ENCODE measurements at regions not wholly inside any gene's neighbourhood (a gene's known extent, or its start where the extent isn't known, plus 50 kb on each side); places are given as distances from the start of the nearest gene placed in this dataset.

DNA sequence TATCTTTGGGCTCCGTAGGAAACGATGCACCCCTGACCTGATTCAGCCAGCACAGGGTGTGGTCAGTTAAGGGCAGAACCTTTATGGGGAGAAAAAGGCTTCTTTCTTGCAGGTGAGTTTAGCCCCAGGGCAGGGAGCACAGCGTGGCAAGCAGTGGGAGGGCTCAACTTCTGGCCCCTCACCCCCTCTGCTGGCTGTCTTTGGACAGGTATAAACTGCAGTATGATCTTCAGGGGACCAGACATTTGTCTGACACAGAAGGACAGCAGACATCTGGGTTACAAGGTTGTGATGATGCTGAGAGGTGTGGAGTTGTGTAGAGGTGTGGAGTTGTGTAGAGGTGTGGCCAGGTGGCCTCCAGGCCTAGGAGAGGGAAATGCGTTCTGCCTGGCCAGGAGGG lies 324.0 kb upstream of the PLET1 start:
- DNase-seq, result no peak

DNA sequence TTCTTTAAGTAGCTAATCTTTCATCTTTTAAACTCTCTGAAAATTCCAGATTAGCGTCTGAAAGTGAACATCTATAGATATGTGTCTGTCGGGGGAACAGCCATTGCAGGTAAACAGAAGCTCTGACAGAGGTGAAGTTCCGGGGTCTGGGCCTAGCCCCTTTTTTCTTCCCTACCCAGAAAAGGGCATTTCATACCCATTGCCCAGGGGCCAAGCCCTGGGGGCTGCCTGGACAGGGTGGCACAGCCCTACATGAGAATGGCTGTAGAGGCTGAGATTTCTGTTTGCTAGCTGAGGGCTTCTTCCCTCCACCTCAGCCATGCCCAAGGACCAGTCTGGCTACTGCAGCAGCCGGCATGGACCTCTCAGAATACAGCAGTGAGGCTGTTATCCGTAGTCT lies 327.0 kb upstream of the PLET1 start:
- DNase-seq, result no peak

DNA sequence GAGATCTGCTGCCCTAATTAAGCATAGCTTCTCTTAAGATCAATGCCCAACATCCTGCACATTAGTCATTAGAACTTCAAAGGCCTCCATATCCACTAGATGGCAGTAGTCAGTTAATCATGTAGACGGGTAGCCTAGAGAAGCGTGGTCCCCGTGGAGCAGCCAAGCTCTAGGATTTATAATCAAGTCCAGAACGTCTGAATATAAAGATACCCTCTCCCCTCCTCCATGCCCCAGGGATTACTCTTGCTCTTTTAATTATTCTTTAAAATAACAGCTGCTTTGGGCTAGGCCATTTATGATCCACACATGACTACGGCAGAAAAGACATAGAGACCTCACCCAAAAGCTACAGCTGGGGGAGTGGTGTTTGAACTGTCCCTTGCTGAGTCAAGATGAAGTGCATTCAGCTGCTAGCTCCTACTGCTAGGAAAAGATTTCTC lies 327.6 kb upstream of the PLET1 start:
- DNase-seq, result peak; percentile 87 to 95 (median 89)

DNA sequence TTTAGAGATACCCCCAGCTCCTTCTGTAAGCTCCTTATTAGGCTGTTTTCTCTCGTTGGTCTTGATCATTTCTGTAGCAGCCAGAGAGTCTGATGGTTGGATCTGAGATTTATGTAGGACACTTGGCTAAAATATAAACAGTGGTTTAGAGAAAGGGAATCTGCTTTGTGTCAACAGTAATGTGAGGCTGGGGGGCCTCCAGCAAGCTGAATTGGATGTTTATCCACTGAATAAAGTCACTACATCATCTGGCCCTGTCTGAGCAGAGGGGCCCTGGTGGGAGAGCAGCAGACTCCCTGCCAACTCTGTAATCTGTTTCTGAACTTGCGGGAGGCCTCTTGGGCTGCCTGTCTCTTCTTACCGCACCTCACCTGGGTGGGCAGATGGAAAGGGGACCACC lies 328.5 kb upstream of the PLET1 start:
- DNase-seq, result peak in 1 of 3 donors; percentile 64

DNA sequence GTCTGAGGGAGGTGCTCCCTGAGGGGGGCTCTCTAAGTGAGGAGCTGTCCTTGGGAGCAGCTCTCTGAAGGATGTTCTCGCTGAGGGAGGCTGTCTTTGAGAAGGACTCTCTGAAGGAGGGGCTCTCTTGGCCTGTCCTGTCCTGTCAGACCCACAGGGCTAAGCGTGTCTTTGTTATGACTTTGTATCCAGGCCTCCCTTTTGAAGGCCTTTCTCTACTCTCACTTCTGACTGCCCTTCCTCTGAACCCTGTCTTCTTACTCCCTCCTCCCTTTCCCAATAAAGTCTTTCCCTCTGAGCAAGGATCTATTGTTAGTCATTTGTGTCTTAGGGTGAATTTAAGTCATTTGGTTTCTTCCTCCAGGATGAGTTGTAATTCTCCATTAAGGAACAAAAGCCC lies 330.1 kb upstream of the PLET1 start:
- peak in 1 of 3 donors; percentile 36 for DNase-seq

DNA sequence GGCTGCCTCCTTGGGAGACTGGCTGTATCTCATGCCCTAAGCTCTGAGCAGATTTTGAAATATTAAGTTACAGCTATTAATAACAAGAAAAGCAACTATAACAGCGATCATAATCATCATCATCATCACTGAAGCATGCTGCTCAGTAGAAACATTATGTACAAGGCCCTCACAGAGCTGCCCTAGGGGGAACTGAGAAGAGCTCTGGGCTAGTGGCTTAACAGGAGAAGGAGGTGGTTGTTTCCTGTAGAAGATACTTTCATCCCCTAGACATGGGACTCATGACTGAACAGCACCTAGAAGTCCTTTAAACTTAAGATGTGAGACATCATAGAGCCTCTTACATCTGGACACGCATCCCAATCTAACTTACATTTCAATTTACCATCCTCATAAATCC lies 332.8 kb upstream of the PLET1 start:
- no peak for DNase-seq

DNA sequence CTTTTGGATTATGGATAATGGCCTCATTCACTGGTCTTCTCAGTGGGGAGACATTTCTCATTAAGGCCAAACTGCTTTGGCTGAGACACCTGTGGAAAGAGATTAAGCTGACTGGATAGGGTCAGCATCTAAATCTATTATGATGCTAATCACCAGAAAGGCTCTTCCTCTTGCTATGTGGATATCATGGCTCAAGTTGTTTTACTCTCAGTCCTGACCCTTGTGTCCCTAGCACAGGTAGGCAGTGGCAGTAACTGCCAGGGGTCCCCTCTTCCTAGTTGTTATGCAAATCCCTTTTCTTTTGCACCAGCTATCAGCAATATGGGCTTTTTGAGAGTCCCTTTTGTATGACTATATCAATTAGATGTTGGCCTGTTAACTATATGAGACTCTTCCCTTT lies 335.7 kb upstream of the PLET1 start:
- DNase-seq, result no peak

DNA sequence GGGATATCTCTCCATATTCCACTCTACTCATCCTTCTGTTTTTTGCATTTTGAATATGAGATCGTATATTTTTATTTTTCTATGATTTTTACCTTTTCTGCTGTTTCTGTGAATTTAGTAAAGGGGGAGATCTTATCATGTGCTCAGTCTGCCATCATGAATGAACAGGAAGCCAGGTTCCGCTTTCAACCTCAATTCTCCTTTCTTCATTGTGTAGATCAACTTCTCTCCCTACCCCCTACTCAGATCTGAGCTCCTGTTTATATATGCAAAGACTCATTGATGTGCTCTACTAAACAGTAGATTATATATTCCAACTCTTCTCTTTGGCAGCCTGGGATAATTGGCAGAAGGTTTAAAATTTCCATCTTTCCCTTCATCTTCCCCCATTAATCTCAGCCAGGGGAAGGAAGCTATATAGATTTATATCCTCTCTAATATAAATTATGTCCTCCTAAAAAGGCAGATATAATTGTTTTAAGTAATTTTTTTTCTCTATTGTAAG lies 336.7 kb upstream of the PLET1 start:
- no peak for DNase-seq

DNA sequence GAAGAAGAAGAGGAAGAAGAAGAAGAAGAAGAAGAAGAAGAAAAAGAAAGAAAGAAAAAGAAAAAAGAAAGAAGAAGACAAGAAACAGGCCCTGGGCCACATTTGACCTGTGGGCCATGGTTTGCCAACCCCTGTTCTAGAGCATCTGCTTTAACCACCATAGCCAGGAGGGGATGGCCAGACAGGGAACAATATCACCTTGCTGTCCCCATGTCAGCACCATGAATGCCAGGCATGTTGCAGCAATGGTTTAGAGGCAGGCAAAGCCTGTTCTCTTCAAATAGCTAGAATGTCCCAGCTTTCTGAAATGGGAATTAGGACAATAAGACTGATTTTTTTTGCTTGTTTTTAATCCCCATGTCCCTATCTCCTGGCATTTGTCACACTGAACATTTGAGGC lies 338.6 kb upstream of the PLET1 start:
- no peak for DNase-seq

DNA sequence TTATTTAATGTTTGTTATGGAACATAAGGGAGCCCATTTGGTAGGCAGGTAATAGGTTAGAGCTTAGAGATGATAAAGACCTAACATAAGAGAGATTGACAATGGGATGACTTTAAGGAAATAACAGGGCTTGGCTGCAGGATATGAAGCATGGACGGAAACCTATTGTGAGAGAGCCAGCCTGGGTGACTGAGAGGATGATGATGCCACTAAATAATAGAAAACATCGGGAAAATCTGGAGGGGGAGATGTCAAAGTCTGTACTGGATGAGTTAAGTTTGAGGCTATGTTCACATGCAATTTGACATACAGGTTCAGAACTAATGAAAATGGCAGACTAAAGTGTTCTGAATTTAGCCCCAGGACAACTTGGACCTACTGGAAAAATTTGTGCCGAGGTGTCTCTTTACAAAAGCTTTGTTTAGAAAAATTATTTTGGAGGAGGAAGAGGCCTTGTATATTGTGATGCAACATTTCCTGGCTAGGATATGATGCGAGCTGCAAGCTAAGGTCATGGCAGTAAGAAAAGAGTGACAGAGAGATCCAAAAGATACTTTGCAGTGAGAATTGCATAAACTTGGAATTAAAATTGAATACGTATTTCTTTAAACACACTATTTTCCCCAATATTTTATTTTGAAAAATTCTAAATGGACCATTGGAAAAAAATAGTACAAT lies 339.3 kb upstream of the PLET1 start:
- DNase-seq, result no peak

DNA sequence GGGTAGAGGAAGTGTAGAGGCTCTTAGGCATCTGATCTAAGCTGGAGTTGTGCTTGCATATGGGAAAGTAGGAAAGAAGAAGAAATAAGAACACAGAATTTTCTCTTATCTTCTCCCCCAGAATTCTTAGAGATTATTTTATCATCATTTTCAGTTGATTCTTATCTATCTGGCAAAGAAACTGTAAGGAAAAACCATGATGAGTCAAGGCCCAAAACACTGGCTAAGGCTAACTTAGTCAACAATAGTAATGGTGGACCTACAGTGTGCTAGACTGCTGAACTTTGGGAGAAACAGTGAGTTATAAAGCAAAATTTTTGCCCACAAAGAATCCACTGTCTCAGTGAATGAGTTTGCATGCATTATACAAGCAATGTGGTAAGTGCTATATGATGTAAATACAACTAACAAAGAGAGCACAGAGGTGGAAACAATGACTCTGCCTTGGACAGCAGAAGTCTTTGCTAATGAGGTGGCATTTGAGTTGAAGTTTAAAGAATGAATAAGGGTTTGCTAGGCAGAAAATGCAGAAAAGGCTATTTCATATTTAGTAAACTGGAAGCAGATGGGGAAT lies 344.5 kb upstream of the PLET1 start:
- no peak for DNase-seq

DNA sequence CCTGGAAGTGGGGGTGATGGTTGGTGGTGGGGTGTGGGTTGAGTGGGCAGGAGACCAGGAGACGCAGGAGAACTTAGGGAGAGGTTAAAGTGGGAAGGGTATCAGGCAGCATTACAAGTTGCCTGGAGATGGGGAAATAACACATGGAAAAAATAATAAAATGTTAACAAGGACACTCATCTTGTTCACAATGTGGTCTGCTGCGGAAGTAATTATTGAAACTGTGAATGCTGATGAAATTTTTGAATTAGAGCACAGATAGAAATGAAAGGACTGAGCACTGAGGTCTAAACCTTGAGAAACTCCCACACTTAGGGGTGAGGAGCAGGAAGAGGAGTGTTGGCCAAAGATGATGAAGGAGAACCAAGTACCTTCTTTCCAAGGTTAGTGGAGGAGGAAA lies 346.0 kb upstream of the PLET1 start:
- DNase-seq, result no peak

DNA sequence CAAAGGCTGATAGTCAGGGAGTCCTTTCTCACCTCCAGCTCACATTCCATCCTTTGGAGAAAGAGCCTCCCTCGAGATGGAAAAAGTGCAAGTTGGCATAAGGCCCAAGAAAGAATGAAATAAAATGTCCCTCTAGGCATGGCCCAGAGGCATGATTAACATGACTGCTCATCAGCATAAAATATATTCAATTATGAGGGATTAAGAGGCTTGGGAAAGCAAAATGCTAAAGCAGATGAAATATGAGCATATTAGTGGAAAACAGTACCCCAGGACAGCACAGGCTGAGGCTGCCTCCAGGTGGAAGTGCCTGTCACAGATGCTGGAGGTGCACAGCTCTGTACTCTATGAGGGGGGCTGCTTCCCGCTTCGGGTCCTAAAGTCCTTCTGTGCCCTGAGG lies 347.8 kb upstream of the PLET1 start:
- DNase-seq, result no peak

DNA sequence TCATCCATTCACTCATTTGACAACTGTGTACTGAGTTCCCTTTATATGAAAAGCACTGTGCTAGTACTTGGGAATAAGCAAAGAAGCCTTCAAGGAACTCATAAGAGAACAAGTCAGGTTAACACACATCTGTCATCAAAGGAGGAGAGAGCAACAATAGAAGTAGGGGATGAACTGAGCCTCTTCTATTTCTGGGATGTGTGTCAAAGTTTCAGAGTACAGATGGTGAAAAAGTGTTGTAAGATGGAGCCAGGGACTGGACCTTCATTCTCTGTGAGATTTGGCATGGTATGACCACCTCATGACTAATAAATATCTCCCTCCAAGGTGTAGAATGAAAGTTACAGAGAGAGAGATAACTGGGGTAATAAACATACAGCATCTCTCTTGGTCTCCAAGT lies 349.8 kb upstream of the PLET1 start:
- no peak for DNase-seq

DNA sequence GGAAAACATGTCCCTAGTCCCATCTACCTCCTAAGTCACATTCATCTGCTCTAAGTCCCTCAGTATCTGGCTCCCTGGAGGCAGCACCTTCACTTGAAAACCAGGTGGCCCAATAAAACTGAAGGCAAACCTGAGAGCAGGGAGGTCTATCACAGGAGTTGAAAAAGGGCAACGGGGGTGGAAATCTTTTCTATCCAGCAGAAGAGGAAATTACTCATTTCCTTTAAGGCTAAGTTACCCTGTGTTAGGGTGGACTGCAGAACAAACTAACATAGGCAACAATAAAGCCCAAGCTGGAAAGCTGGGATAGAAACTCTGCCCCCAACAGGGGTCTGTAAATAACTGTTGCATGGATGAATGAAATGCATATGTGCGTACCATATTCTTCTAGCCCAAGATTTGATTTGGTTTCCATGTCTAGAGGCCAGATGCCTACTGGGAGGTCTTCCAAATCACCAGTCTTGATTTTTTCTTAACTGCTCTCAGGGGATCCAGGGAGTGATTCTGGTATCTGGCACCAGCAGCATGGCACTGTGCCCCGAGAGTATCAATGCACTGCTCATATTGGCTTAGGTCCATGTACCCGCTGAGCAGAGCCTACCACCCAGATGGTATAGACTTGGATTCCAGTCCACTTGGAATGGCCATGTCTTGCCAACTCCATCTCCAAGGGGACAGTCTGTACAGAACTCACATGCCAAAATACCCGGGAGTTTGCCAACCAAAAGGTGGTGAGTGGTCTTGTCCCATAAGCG lies 350.0 kb upstream of the NCAM1 start:
- DNase-seq, result no peak

DNA sequence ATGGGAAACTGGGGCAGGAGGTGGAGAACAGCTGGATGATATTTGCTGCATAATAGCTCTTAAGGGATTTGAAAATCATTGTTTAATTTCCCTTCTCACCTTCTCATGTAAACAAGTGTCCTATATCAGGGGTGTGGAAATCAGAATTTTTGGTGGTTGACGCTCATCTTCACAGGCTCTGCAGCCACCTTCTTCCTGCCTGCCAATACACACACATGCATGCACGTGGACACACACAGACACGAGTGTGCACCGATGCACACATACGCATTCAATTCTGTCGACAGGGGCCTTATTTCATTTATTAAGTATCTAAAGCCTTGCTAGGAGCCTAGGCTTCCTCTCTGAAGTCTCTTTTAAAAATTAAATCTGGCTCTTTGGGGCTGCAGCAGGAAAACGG lies 349.4 kb upstream of the NCAM1 start:
- DNase-seq, result peak in 1 of 3 donors; percentile 67

DNA sequence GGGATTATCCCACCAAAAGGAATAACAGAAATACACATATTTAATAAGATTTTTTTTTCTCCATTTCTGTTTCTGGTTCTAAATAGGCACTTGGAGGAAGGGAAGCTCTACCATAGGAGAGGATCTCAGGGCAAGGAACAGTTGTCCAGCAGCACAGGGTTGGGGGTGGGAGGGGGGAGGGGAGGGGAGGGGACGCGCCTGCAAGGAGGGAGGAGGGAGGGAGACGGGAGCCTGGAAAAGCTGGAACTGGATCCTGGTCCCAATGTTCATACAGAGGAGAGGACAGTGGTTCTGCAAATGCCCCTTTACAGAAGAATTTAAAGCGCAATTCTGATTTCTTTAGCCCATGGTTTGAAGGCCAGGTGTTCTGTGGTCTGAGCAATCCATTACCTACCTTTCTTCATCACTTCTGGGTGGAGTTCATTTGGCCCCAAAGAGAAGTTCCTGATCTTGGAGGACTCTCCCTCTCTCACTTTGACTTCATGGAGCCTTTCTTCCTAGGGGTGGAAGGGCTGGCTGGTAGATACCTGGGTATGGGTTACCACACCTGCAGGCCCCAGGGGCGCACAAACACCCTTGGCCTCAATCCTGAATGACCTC lies 348.9 kb upstream of the NCAM1 start:
- DNase-seq, result peak in 2 of 3 donors; percentile 62 to 79

DNA sequence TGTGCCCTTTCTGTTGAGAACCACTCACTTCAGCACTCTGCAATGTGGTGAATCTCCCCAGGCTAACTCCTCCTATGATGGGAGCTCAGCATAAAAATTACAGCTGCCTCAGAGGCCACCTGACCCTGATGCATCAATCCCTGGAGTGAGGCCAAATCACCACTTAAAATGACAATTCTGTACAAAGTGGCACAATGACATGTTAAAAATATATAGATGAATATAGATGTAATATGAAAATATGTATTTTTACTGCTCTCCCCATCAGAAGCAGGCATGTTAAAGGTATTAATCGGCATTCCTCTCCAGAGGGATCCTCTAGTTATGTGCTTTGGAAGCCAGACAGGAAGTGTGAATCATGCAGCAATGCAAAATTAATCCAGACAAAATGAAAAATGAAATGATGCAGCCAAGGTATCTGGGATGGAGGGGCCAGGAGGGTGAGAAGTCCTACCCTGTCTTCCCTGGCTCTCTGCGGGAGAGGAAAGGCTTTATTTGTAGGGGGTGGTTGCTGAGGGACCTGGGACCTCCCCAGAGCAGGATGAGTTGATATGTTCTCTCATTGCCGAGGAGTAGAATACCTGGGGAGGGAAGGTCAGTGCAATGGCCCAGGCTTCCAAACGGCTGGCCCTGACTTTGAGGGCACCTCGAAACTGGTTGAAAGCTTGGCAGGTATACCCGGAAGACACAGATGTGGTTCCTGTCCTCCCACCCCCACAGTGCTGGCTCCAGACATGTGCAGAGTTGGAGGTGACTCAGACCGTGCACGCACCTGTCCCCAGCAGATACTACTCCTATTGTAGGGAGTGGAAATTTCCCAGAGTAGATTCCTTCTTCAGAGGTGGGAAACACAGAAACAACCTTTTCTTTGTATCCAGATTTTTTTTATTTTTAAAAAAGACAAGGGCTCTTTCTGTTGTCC lies 347.9 kb upstream of the NCAM1 start:
- peak; percentile 66 to 83 (median 73) for DNase-seq

DNA sequence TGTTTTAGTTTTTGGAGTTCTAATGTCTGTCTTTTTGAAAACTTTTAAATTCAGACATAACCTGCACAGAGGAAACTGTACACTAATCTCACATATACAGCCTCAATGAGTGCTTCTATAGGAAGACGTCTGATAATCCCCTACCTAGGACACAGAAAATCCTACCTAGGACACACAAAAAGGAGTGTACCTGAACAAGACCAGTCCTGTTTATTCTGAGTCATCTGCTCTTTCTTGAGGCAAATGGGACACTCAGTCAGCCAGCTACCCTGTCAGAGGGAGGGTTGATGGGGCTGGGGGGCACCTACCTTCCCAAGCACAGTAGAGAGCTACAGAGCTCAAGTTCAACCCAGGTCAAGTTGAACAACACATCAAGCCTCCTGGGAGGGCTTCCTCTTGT lies 346.6 kb upstream of the NCAM1 start:
- no peak for DNase-seq

DNA sequence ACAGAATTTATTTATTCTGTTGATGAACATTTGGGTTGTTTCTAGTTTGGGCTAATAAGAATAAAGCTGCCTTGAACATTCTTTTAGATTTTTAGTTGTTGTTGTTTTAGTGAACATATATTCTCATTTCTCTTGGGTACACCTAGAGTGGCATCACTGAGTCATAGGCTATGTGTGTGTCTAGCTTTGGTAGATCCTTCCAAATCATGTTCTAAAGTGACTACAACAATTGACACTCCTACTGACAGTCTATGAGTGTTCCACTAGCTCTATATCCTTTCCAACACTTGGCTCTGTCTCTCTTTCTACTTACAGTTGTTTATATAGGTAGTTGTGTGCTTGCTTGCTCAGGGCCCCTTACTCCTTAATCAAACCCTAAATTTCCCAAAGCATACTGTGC lies 346.0 kb upstream of the NCAM1 start:
- DNase-seq, result no peak

DNA sequence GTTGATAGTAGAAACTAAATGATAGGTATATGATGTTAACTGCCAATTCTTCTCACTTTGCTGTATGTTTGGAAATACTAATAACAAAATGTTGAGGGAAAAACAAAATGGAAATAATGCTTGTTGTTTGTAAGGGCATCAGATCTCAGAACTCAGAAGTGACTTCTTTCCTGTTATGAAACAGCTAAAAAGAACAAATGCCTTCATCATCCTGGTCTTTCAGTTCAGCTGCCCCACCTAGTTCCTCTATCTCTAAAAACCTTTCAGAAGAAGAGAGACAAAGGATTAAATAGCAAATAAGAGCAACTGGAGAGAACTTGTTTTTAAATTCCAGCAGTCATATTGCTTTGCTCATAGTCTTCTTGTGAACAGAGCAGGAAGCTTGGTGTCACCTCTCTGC lies 345.3 kb upstream of the NCAM1 start:
- DNase-seq, result no peak

Data from muscle of back (tissue), 3 donors.